ENCODE measurements at regions not wholly inside any gene's neighbourhood (a gene's known extent, or its start where the extent isn't known, plus 50 kb on each side); places are given as distances from the start of the nearest gene placed in this dataset.

- Histone ChIP-seq H3K27ac (ENCODE audit: control insufficient read depth, insufficient read depth, low read length) (no peak overlapping the region), H3K79me2 (ENCODE audit: control insufficient read depth, insufficient read depth, low read length) (no peaks in the 10 kb centered on the region), H3K9ac (ENCODE audit: control insufficient read depth, extremely low read depth, insufficient read depth, low read length) (no peak overlapping the region), H3K27me3 (ENCODE audit: control insufficient read depth, extremely low read depth, insufficient read depth, low read length) (no peaks in the 10 kb centered on the region), H3K4me3 (ENCODE audit: control insufficient read depth in 2 of 3, extremely low read depth in 1 of 3, insufficient read depth in 2 of 3, low read depth in 1 of 3, low read length in 3 of 3) (no peak overlapping the region), H2AFZ (ENCODE audit: control insufficient read depth, low read length) (no peak overlapping the region), H3K4me1 (ENCODE audit: control insufficient read depth, extremely low read depth, insufficient read depth, low read length) (no peaks in the 10 kb centered on the region), H3K9me1 (ENCODE audit: control insufficient read depth, extremely low read depth, insufficient read depth, low read length) (no peaks in the 10 kb centered on the region), H3K36me3 (ENCODE audit: control insufficient read depth in 2 of 2, extremely low read depth in 1 of 2, insufficient read depth in 2 of 2, low read length in 2 of 2) (no peaks in the 10 kb centered on the region), H4K20me1 (ENCODE audit: control insufficient read depth, extremely low read depth, insufficient read depth, low read length) (no peaks in the 10 kb centered on the region), H3K9me3 (ENCODE audit: control insufficient read depth, low read depth, low read length) (peaks cover 2% of the 10 kb centered on the region), H3K4me2 (ENCODE audit: control insufficient read depth, extremely low read depth, insufficient read depth, low read depth, low read length) (no peak overlapping the region)
- DNase-seq (ENCODE audit: low read depth, low spot score) (no peak), FAIRE-seq (no peak)
- TF ChIP-seq CTCF (optimal IDR thresholded peaks at IDR 0.05 in 1 of 3, IDR thresholded peaks at IDR 0.05 in 1 of 3, conservative IDR thresholded peaks at IDR 0.05 in 1 of 3; ENCODE audit: extremely low read depth in 1 of 3, insufficient read depth in 2 of 3, low read length in 3 of 3) (no peak), EZH2 (IDR thresholded peaks at IDR 0.05; ENCODE audit: low read length) (no peak)
- dilution Hi-C loops (cut with MboI; ENCODE audit: extremely low pct_ligation_motif_present, low sequenced_read_pairs): no loop called here
Observed at GRCh38 chr16:6863135-6863534, 469.5 kb upstream of the RBFOX1 start.

GRCh38 chr16:6861815-6862477 lies 470.7 kb upstream of the RBFOX1 start:
- Histone ChIP-seq H3K27me3 (ENCODE audit: control insufficient read depth, extremely low read depth, insufficient read depth, low read length) (no peaks in the 10 kb centered on the region), H3K27ac (ENCODE audit: control insufficient read depth, insufficient read depth, low read length) (no peak overlapping the region), H3K9ac (ENCODE audit: control insufficient read depth, extremely low read depth, insufficient read depth, low read length) (no peak overlapping the region), H3K9me1 (ENCODE audit: control insufficient read depth, extremely low read depth, insufficient read depth, low read length) (no peaks in the 10 kb centered on the region), H3K4me2 (ENCODE audit: control insufficient read depth, extremely low read depth, insufficient read depth, low read depth, low read length) (no peak overlapping the region), H3K9me3 (ENCODE audit: control insufficient read depth, low read depth, low read length) (no peaks in the 10 kb centered on the region), H3K4me1 (ENCODE audit: control insufficient read depth, extremely low read depth, insufficient read depth, low read length) (no peaks in the 10 kb centered on the region), H2AFZ (ENCODE audit: control insufficient read depth, low read length) (no peak overlapping the region), H3K4me3 (ENCODE audit: control insufficient read depth in 2 of 3, extremely low read depth in 1 of 3, insufficient read depth in 2 of 3, low read depth in 1 of 3, low read length in 3 of 3) (no peak overlapping the region), H3K79me2 (ENCODE audit: control insufficient read depth, insufficient read depth, low read length) (no peaks in the 10 kb centered on the region), H4K20me1 (ENCODE audit: control insufficient read depth, extremely low read depth, insufficient read depth, low read length) (no peaks in the 10 kb centered on the region), H3K36me3 (ENCODE audit: control insufficient read depth in 2 of 2, extremely low read depth in 1 of 2, insufficient read depth in 2 of 2, low read length in 2 of 2) (no peaks in the 10 kb centered on the region)
- dilution Hi-C loops (cut with MboI; ENCODE audit: extremely low pct_ligation_motif_present, low sequenced_read_pairs): no loop called here
- TF ChIP-seq EZH2 (IDR thresholded peaks at IDR 0.05; ENCODE audit: low read length) (no peak), CTCF (optimal IDR thresholded peaks at IDR 0.05 in 1 of 3, IDR thresholded peaks at IDR 0.05 in 1 of 3, conservative IDR thresholded peaks at IDR 0.05 in 1 of 3; ENCODE audit: extremely low read depth in 1 of 3, insufficient read depth in 2 of 3, low read length in 3 of 3) (no peak)
- DNase-seq (ENCODE audit: low read depth, low spot score) (no peak), FAIRE-seq (no peak)

Data from keratinocyte (primary cell).